Smooth muscle cell (in vitro differentiated cells): ENCODE measurements at regions not wholly inside any gene's neighbourhood (a gene's known extent, or its start where the extent isn't known, plus 50 kb on each side); places are given as distances from the start of the nearest gene placed in this dataset.

Source experiments
- DNase-seq: peaks from one replicate; lab custom pipeline; 2025; ENCODE audit not compliant: unreplicated experiment; lab: John Stamatoyannopoulos, UW
- H2AFZ ChIP-seq: fragments of 200-600 bp; sonication (generic); 2 replicates; pipeline ENCODE4 v1.6.0; 2016; ENCODE audit warnings: antibody characterized with exemption, low read depth, mild to moderate bottlenecking
- H3F3A ChIP-seq: fragments of 200-600 bp; sonication (generic); 2 replicates; pipeline ENCODE4 v1.6.0; 2017; ENCODE audit warnings: antibody characterized with exemption, low read depth
- H3K27ac ChIP-seq: fragments of 200-600 bp; sonication (generic); 2 replicates; pipeline ENCODE4 v1.5.1; 2016; ENCODE audit warnings: low read depth, mild to moderate bottlenecking
- H3K27me3 ChIP-seq: fragments of 200-600 bp; sonication (generic); 2 replicates; pipeline ENCODE4 v1.6.1; 2016; ENCODE audit warnings: low read depth, mild to moderate bottlenecking
- H3K36me3 ChIP-seq: fragments of 200-600 bp; sonication (generic); 2 replicates; pipeline ENCODE4 v1.5.1; 2016; ENCODE audit warnings: low read depth
- H3K4me1 ChIP-seq: fragments of 200-600 bp; sonication (generic); 2 replicates; pipeline ENCODE4 v1.5.1; 2016; ENCODE audit warnings: low read depth
- H3K4me2 ChIP-seq: fragments of 200-600 bp; sonication (generic); 2 replicates; pipeline ENCODE4 v1.6.0; 2016; ENCODE audit warnings: mild to moderate bottlenecking
- H3K4me3 ChIP-seq: fragments of 200-600 bp; sonication (generic); 2 replicates; pipeline ENCODE4 v1.5.1; 2016; ENCODE audit warnings: mild to moderate bottlenecking
- H3K79me2 ChIP-seq: fragments of 200-600 bp; sonication (generic); 2 replicates; pipeline ENCODE4 v1.6.0; 2016; ENCODE audit warnings: low read depth, mild to moderate bottlenecking
- H3K9ac ChIP-seq: fragments of 200-600 bp; sonication (generic); 2 replicates; pipeline ENCODE4 v1.6.0; 2016; ENCODE audit warnings: low read depth
- H3K9me3 ChIP-seq: fragments of 200-600 bp; sonication (generic); replicated peaks from 2 replicates; pipeline ENCODE4 v1.5.1; 2016; ENCODE audit warnings: low read depth
- H4K20me1 ChIP-seq: fragments of 200-600 bp; sonication (generic); 2 replicates; pipeline ENCODE4 v1.6.0; 2016; ENCODE audit warnings: low read depth
- WGBS: methylation state at CpG from one replicate; pipeline ENCODE4 v1.1.7; 2016; ENCODE audit warnings: low lambda C conversion rate; 5-methylcytosine and 5-hydroxymethylcytosine counted together
- TF ChIP-seq, protein P1 (sequence below): fragments of 200-600 bp; sonication (generic); IDR thresholded peaks from 2 replicates; pipeline ENCODE4 v1.5.1; 2017; ENCODE audit warnings: borderline replicate concordance, mild to moderate bottlenecking, antibody characterized with exemption; ENCODE audit not compliant: insufficient read depth, poor library complexity, severe bottlenecking

DNA sequence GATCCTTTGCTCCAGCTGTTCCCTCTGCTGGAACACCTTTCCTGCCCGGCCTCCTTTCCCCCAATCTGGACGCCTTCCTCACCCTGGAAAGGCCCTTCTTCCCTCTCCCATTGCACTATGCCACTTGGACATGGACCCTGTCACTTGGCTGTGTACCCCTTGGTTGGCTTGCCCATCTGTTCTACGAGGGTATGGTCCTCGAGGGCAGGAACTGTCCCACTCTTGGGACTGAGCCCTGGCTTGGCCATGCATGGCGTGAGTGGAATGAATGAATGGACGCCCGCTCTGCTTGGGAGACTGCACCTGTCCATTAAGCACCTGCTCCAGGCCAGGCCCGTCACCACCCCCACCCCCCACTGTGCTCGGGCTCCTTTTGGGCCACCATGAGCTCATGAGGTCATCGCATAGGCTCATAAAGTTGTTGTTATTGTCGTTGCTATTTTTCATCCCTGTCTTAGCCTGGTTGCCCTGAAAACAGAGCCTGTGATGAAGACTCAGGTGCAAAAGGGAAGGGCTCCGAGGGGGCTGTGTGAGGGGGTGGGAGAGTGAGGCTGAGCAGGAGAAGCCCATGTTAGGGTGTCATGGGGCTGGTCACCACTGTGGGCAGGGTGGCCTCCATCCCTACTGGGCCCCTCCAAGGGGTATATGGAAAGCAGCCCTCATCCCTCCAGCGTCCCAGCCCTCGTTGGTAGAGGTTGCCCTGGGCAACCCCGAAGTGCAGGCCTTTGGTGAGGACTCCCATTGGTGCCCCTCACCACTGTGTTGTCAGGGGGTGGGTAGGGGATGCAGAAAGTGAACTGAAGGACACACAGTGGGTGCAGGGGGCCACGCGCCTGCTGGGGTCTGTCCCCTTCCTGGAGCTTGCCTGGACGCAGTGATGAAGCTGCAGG, 57.2 kb upstream of the IER5L start:
- H3F3A ChIP-seq = peaks cover 8% of the 10 kb centered on the region
- no peak for DNase-seq
- no peak overlapping the region for H2AFZ ChIP-seq
- WGBS = 93% methylated on average over 18 of the region's 18 CpGs
- no peaks in the 10 kb centered on the region for H3K9me3 ChIP-seq
- TF ChIP-seq, protein P1, sequence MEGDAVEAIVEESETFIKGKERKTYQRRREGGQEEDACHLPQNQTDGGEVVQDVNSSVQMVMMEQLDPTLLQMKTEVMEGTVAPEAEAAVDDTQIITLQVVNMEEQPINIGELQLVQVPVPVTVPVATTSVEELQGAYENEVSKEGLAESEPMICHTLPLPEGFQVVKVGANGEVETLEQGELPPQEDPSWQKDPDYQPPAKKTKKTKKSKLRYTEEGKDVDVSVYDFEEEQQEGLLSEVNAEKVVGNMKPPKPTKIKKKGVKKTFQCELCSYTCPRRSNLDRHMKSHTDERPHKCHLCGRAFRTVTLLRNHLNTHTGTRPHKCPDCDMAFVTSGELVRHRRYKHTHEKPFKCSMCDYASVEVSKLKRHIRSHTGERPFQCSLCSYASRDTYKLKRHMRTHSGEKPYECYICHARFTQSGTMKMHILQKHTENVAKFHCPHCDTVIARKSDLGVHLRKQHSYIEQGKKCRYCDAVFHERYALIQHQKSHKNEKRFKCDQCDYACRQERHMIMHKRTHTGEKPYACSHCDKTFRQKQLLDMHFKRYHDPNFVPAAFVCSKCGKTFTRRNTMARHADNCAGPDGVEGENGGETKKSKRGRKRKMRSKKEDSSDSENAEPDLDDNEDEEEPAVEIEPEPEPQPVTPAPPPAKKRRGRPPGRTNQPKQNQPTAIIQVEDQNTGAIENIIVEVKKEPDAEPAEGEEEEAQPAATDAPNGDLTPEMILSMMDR = no peak
- H3K9ac ChIP-seq = no peak overlapping the region
- H4K20me1 ChIP-seq = no peaks in the 10 kb centered on the region
- no peak overlapping the region for H3K4me3 ChIP-seq
- no peaks in the 10 kb centered on the region for H3K36me3 ChIP-seq
- no peaks in the 10 kb centered on the region for H3K79me2 ChIP-seq
- H3K4me1 ChIP-seq = peaks cover 9% of the 10 kb centered on the region
- no peaks in the 10 kb centered on the region for H3K27me3 ChIP-seq
- no peak overlapping the region for H3K27ac ChIP-seq
- no peak overlapping the region for H3K4me2 ChIP-seq

DNA sequence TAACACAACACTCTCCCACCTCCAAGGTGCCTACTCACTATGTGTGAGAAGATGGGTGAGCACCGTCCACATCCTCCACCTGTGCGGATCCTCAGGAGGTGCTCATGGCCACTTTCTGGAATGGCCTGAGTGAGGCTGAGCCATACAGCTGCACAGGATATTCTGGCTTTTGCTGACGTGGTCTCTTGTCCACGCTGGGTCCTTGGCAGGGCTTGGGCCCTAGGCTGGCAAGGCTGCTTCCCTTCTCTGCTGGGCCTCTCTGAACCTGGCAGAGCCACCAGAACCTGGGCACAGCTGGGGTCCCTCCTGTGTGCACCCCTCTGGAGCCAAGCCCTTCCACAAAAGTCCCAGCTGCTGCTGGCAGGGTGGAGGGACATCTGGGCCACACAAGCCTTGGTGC, 56.4 kb upstream of the IER5L start:
- DNase-seq = no peak
- Histone ChIP-seq H4K20me1 (no peaks in the 10 kb centered on the region), H3K4me1 (peaks cover 12% of the 10 kb centered on the region), H3F3A (peaks cover 8% of the 10 kb centered on the region), H2AFZ (no peak overlapping the region), H3K9ac (no peak overlapping the region), H3K4me3 (no peak overlapping the region), H3K36me3 (no peaks in the 10 kb centered on the region), H3K4me2 (no peak overlapping the region), H3K9me3 (no peaks in the 10 kb centered on the region), H3K79me2 (no peaks in the 10 kb centered on the region), H3K27me3 (no peaks in the 10 kb centered on the region), H3K27ac (no peak overlapping the region)
- TF ChIP-seq, protein P1 = no peak
- 71% methylated on average over 4 of the region's 4 CpGs for WGBS

DNA sequence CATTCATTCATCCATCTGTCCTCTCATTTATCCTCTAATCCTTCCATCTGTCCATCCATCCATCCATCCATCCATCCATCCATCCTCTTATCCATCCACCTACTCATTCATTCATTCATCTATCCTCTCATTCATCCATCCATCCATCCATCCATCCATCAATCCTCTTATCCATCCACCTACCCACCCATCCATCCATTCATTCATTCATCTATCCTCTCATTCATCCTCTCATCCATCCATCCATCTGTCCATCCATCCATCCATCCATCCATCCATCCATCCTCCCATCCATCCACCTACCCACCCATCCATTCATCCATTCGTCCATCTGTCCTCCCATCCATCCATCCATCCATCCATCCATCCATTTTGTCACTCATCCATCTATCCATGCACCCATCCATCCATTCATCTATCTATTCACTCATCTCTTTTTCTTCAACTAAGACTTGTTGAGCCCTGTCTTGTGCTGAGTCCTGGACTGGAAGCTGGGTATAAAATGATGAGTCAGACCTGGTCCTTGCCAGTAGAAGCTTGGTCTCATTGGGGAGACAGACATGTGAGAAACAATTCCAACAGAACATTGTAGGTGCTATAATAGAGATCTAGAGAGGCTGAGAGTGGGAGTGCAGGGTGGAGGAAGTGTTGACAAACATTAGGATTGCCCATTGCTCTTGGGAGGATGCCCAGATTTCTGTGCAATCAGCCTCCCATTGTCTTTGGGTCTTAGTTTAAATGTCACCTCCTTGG, 55.0 kb upstream of the IER5L start:
- DNase-seq = no peak
- H3K79me2 ChIP-seq = no peaks in the 10 kb centered on the region
- H4K20me1 ChIP-seq = no peaks in the 10 kb centered on the region
- no peak overlapping the region for H3K4me3 ChIP-seq
- H3F3A ChIP-seq = peaks cover 11% of the 10 kb centered on the region
- H3K36me3 ChIP-seq = no peaks in the 10 kb centered on the region
- no peaks in the 10 kb centered on the region for H3K27me3 ChIP-seq
- TF ChIP-seq, protein P1 = no peak
- no peak overlapping the region for H3K27ac ChIP-seq
- H3K4me2 ChIP-seq = no peak overlapping the region
- H2AFZ ChIP-seq = no peak overlapping the region
- 81% methylated on average over 1 of the region's 1 CpG for WGBS
- H3K9me3 ChIP-seq = no peaks in the 10 kb centered on the region
- peaks cover 12% of the 10 kb centered on the region for H3K4me1 ChIP-seq
- H3K9ac ChIP-seq = no peak overlapping the region
